Liver (tissue), 8 donors: ENCODE measurements at regions not wholly inside any gene's neighbourhood (a gene's known extent, or its start where the extent isn't known, plus 50 kb on each side); places are given as distances from the start of the nearest gene placed in this dataset.

ENCODE experiments used
- DNase-seq: peaks from one replicate; pipeline ENCODE4 v3.0.0-alpha.2; 2017; ENCODE audit warnings: low spot score
- H3K27ac ChIP-seq, 2 donors: one replicate each; pipeline ENCODE4 v1.7.0; 2013; ENCODE audit warnings: inconsistent platforms in 2 of 2, low read length in 2 of 2, control low read depth in 1 of 2, low read depth in 1 of 2, mild to moderate bottlenecking in 1 of 2
- H3K27me3 ChIP-seq, 4 donors: one replicate each; pipeline versions ENCODE4 v1.6.1 to v1.7.0; 2013; ENCODE audit warnings: low read length in 3 of 4, inconsistent platforms in 1 of 4, mild to moderate bottlenecking in 1 of 4, moderate library complexity in 1 of 4; ENCODE audit not compliant: control insufficient read depth in 4 of 4, insufficient read depth in 4 of 4
- H3K36me3 ChIP-seq, 4 donors: one replicate each; pipeline versions ENCODE4 v1.6.1 to v1.7.0; 2013; ENCODE audit warnings: low read length in 3 of 4, mild to moderate bottlenecking in 3 of 4, low read depth in 1 of 4, moderate library complexity in 1 of 4; ENCODE audit not compliant: control insufficient read depth in 4 of 4, insufficient read depth in 3 of 4
- H3K4me1 ChIP-seq, 4 donors: one replicate each; pipeline versions ENCODE4 v1.6.1 to v1.7.0; 2013; ENCODE audit warnings: low read length in 3 of 4, mild to moderate bottlenecking in 3 of 4, moderate library complexity in 1 of 4; ENCODE audit not compliant: control insufficient read depth in 4 of 4, insufficient read depth in 4 of 4
- H3K4me3 ChIP-seq, 3 donors: one replicate each; pipeline versions ENCODE4 v1.6.1 to v1.7.0; 2013; ENCODE audit warnings: low read length in 3 of 3, control low read depth in 1 of 3, low read depth in 1 of 3, mild to moderate bottlenecking in 1 of 3
- H3K9ac ChIP-seq, 2 donors: one replicate each; pipeline ENCODE4 v1.7.0; 2013; ENCODE audit warnings: low read length in 2 of 2, mild to moderate bottlenecking in 2 of 2, moderate library complexity in 2 of 2, control low read depth in 1 of 2, low read depth in 1 of 2
- H3K9me3 ChIP-seq, 4 donors: one replicate each; pipeline versions ENCODE4 v1.6.1 to v1.7.0; 2013; ENCODE audit warnings: low read length in 3 of 4; ENCODE audit not compliant: control insufficient read depth in 4 of 4
- ATF3 ChIP-seq: IDR thresholded peaks from 2 replicates; pipeline ENCODE4 v1.6.1; 2016; ENCODE audit warnings: antibody characterized with exemption
- FOXA1 ChIP-seq: IDR thresholded peaks from 2 replicates; pipeline ENCODE4 v1.6.1; 2016; ENCODE audit warnings: antibody characterized with exemption
- GABPA ChIP-seq, 2 donors: IDR thresholded peaks in 1 of 2; conservative IDR thresholded peaks in 1 of 2; 2 replicates each; pipeline ENCODE4 v1.6.1; 2016; ENCODE audit warnings: antibody characterized with exemption in 2 of 2, mild to moderate bottlenecking in 1 of 2, moderate library complexity in 1 of 2
- HNF4A ChIP-seq, 2 donors: conservative IDR thresholded peaks; 2 replicates each; pipeline ENCODE4 v1.6.1; 2016; ENCODE audit warnings: antibody characterized with exemption in 2 of 2, mild to moderate bottlenecking in 2 of 2
- HNF4G ChIP-seq: IDR thresholded peaks from 2 replicates; pipeline ENCODE4 v1.6.1; 2016; ENCODE audit warnings: antibody characterized with exemption
- JUND ChIP-seq, 2 donors: IDR thresholded peaks; 2 replicates each; pipeline ENCODE4 v1.6.1; 2016; ENCODE audit warnings: antibody characterized with exemption in 2 of 2
- RAD21 ChIP-seq, 2 donors: IDR thresholded peaks; 2 replicates each; pipeline ENCODE4 v1.6.1; 2016; ENCODE audit warnings: antibody characterized with exemption in 2 of 2, mild to moderate bottlenecking in 2 of 2
- SP1 ChIP-seq: IDR thresholded peaks from 2 replicates; pipeline ENCODE4 v1.6.1; 2018; ENCODE audit warnings: antibody characterized with exemption, mild to moderate bottlenecking
- WGBS: extraction: QIAGEN DNeasy Blood & Tissue Kit; methylation state at CpG from one replicate; pipeline ENCODE4 v1.1.7; 2013; 5-methylcytosine and 5-hydroxymethylcytosine counted together
- TF ChIP-seq, protein P1 (sequence below): fragments of 150-350 bp; IDR thresholded peaks from 2 replicates; pipeline ENCODE4 v1.5.1; 2017; ENCODE audit warnings: improper control_type of control experiment, low read depth, low read length; ENCODE audit not compliant: missing input control
- TF ChIP-seq, protein P2 (sequence below): IDR thresholded peaks from 2 replicates; pipeline ENCODE4 v1.6.1; 2016; ENCODE audit warnings: antibody characterized with exemption
- TF ChIP-seq, protein P3 (sequence below): IDR thresholded peaks from 2 replicates; pipeline ENCODE4 v1.6.1; 2016; ENCODE audit warnings: antibody characterized with exemption
- TF ChIP-seq, protein P4 (sequence below): IDR thresholded peaks from 2 replicates; pipeline ENCODE4 v1.6.1; 2016; ENCODE audit warnings: antibody characterized with exemption, mild to moderate bottlenecking
- donor health status: healthy.
- donor health status: healthy.
- donor health status: healthy.
- donor health status: healthy.
- donor health status: healthy.

- no peak overlapping the region for H3K4me3 ChIP-seq
- H3K9me3 ChIP-seq, result no peaks in the 10 kb centered on the region
- H3K9ac ChIP-seq, result no peak overlapping the region
- no peaks in the 10 kb centered on the region for H3K36me3 ChIP-seq
- WGBS, result 70% methylated on average over 7 of the region's 7 CpGs
- H3K27me3 ChIP-seq, result peaks cover 0 to 3% (median 0%) of the 10 kb centered on the region in 4 donors
- H3K4me1 ChIP-seq, result no peaks in the 10 kb centered on the region
- no peak for DNase-seq
- TF ChIP-seq, protein P1, sequence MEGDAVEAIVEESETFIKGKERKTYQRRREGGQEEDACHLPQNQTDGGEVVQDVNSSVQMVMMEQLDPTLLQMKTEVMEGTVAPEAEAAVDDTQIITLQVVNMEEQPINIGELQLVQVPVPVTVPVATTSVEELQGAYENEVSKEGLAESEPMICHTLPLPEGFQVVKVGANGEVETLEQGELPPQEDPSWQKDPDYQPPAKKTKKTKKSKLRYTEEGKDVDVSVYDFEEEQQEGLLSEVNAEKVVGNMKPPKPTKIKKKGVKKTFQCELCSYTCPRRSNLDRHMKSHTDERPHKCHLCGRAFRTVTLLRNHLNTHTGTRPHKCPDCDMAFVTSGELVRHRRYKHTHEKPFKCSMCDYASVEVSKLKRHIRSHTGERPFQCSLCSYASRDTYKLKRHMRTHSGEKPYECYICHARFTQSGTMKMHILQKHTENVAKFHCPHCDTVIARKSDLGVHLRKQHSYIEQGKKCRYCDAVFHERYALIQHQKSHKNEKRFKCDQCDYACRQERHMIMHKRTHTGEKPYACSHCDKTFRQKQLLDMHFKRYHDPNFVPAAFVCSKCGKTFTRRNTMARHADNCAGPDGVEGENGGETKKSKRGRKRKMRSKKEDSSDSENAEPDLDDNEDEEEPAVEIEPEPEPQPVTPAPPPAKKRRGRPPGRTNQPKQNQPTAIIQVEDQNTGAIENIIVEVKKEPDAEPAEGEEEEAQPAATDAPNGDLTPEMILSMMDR, result no peak
- H3K27ac ChIP-seq, result no peak overlapping the region
Observed at GRCh38 chr16:5578980-5579379, 481.4 kb upstream of the EEF2KMT start.

- TF ChIP-seq SP1, result no peak
- TF ChIP-seq ATF3, result no peak
- no peak for TF ChIP-seq RAD21 (IDR thresholded peaks at IDR 0.05)
- no peak for TF ChIP-seq JUND (IDR thresholded peaks at IDR 0.05)
- TF ChIP-seq GABPA (IDR thresholded peaks at IDR 0.05 in 1 of 2, conservative IDR thresholded peaks at IDR 0.05 in 1 of 2), result no peak
- TF ChIP-seq FOXA1, result no peak
- TF ChIP-seq, protein P2, sequence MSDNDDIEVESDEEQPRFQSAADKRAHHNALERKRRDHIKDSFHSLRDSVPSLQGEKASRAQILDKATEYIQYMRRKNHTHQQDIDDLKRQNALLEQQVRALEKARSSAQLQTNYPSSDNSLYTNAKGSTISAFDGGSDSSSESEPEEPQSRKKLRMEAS, result no peak
- TF ChIP-seq HNF4G, result no peak
- TF ChIP-seq, protein P3, sequence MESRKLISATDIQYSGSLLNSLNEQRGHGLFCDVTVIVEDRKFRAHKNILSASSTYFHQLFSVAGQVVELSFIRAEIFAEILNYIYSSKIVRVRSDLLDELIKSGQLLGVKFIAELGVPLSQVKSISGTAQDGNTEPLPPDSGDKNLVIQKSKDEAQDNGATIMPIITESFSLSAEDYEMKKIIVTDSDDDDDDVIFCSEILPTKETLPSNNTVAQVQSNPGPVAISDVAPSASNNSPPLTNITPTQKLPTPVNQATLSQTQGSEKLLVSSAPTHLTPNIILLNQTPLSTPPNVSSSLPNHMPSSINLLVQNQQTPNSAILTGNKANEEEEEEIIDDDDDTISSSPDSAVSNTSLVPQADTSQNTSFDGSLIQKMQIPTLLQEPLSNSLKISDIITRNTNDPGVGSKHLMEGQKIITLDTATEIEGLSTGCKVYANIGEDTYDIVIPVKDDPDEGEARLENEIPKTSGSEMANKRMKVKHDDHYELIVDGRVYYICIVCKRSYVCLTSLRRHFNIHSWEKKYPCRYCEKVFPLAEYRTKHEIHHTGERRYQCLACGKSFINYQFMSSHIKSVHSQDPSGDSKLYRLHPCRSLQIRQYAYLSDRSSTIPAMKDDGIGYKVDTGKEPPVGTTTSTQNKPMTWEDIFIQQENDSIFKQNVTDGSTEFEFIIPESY, result no peak
- TF ChIP-seq, protein P4, sequence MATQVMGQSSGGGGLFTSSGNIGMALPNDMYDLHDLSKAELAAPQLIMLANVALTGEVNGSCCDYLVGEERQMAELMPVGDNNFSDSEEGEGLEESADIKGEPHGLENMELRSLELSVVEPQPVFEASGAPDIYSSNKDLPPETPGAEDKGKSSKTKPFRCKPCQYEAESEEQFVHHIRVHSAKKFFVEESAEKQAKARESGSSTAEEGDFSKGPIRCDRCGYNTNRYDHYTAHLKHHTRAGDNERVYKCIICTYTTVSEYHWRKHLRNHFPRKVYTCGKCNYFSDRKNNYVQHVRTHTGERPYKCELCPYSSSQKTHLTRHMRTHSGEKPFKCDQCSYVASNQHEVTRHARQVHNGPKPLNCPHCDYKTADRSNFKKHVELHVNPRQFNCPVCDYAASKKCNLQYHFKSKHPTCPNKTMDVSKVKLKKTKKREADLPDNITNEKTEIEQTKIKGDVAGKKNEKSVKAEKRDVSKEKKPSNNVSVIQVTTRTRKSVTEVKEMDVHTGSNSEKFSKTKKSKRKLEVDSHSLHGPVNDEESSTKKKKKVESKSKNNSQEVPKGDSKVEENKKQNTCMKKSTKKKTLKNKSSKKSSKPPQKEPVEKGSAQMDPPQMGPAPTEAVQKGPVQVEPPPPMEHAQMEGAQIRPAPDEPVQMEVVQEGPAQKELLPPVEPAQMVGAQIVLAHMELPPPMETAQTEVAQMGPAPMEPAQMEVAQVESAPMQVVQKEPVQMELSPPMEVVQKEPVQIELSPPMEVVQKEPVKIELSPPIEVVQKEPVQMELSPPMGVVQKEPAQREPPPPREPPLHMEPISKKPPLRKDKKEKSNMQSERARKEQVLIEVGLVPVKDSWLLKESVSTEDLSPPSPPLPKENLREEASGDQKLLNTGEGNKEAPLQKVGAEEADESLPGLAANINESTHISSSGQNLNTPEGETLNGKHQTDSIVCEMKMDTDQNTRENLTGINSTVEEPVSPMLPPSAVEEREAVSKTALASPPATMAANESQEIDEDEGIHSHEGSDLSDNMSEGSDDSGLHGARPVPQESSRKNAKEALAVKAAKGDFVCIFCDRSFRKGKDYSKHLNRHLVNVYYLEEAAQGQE, result no peak
- TF ChIP-seq, protein P1, result no peak
- TF ChIP-seq HNF4A (conservative IDR thresholded peaks at IDR 0.05), result no peak
- Histone ChIP-seq H3K36me3 (no peaks in the 10 kb centered on the region), H3K9me3 (no peaks in the 10 kb centered on the region), H3K4me1 (no peaks in the 10 kb centered on the region), H3K9ac (no peak overlapping the region), H3K27ac (no peak overlapping the region), H3K27me3 (peaks cover 0 to 2% (median 0%) of the 10 kb centered on the region in 4 donors), H3K4me3 (no peak overlapping the region)
- DNase-seq, result no peak
- WGBS, result 72% methylated on average over 5 of the region's 5 CpGs
Observed at GRCh38 chr16:5577463-5577862, 479.9 kb upstream of the EEF2KMT start.
